ENCODE measurements at regions not wholly inside any gene's neighbourhood (a gene's known extent, or its start where the extent isn't known, plus 50 kb on each side); places are given as distances from the start of the nearest gene placed in this dataset.

- H3K36me3 ChIP-seq (ENCODE audit: low read depth, missing control alignments), result no peaks in the 10 kb centered on the region
- H3K4me3 ChIP-seq, result no peak overlapping the region
- no peak for DNase-seq
- no peaks in the 10 kb centered on the region for H3K27me3 ChIP-seq
- TF ChIP-seq POLR2A (IDR thresholded peaks at IDR 0.05), result no peak
- TF ChIP-seq, protein P1, sequence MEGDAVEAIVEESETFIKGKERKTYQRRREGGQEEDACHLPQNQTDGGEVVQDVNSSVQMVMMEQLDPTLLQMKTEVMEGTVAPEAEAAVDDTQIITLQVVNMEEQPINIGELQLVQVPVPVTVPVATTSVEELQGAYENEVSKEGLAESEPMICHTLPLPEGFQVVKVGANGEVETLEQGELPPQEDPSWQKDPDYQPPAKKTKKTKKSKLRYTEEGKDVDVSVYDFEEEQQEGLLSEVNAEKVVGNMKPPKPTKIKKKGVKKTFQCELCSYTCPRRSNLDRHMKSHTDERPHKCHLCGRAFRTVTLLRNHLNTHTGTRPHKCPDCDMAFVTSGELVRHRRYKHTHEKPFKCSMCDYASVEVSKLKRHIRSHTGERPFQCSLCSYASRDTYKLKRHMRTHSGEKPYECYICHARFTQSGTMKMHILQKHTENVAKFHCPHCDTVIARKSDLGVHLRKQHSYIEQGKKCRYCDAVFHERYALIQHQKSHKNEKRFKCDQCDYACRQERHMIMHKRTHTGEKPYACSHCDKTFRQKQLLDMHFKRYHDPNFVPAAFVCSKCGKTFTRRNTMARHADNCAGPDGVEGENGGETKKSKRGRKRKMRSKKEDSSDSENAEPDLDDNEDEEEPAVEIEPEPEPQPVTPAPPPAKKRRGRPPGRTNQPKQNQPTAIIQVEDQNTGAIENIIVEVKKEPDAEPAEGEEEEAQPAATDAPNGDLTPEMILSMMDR (IDR thresholded peaks at IDR 0.05), result no peak
- no peaks in the 10 kb centered on the region for H3K9me3 ChIP-seq
- WGBS, 2 donors, result 90 to 93% methylated on average over 2 of the region's 2 CpGs
- peaks cover 5% of the 10 kb centered on the region for H3K4me1 ChIP-seq
- intact Hi-C loops (cut with DNase I; ENCODE audit: low total_unique reads), result no loop called here
- H3K27ac ChIP-seq, result no peak overlapping the region
Observed at GRCh38 chr16:59058250-59058649, 324.1 kb upstream of the GOT2 start.

DNA sequence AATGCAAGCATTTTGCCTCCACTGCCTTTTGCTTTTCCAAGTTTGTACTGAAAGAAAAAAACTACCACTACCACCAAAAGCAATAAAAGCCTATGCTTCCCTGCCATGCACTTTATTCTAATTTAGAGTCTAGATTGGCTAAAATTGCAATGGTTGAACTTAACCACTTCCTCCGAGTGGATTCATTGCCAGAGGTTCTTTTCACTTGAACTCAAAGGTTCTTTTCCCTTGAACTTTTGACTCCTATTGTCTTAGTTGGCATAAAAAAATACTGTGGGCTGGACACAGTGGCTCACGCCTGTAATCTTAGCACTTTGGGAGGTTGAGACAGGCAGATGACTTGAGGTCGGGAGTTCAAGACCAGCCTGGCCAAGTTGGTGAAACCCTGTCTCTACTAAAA lies 319.8 kb upstream of the GOT2 start:
- 41 to 50% methylated on average over 3 of the region's 3 CpGs for WGBS, 2 donors
- H3K27me3 ChIP-seq, result no peaks in the 10 kb centered on the region
- DNase-seq, result no peak
- no peaks in the 10 kb centered on the region for H3K9me3 ChIP-seq
- intact Hi-C loops (cut with DNase I; ENCODE audit: low total_unique reads), result no loop called here
- H3K36me3 ChIP-seq (ENCODE audit: low read depth, missing control alignments), result no peaks in the 10 kb centered on the region
- H3K4me1 ChIP-seq, result peaks cover 5% of the 10 kb centered on the region
- peak overlapping the region in 1 of 2 donors; percentile 12 for H3K27ac ChIP-seq
- H3K4me3 ChIP-seq, result no peak overlapping the region
- no peak for TF ChIP-seq POLR2A (IDR thresholded peaks at IDR 0.05)
- TF ChIP-seq, protein P1 (IDR thresholded peaks at IDR 0.05), result no peak

DNA sequence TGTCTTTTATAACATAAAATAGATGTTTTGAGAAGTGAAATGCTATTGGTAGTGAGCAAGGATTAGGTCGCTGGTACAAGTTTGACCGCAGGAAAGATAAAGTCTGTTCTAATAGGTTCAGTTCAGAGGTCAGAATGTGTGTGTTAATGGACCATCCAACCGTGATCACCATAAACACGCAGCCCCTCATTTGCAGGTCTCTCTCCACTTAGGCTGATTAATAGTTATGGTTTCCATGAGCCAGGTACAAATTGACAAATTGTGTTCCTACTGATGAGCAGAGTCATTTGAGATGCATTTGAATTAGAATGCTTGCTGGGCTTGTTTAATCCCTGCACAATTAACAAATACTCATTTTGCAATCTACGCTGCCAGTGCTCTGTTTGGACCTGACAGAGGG lies 318.1 kb upstream of the GOT2 start:
- Histone ChIP-seq H3K36me3 (ENCODE audit: low read depth, missing control alignments) (no peaks in the 10 kb centered on the region), H3K27me3 (no peaks in the 10 kb centered on the region), H3K4me3 (no peak overlapping the region), H3K9me3 (no peaks in the 10 kb centered on the region), H3K4me1 (peaks cover 5% of the 10 kb centered on the region), H3K27ac (no peak overlapping the region)
- TF ChIP-seq, protein P1 (IDR thresholded peaks at IDR 0.05), result no peak
- TF ChIP-seq POLR2A (IDR thresholded peaks at IDR 0.05), result no peak
- intact Hi-C loops (cut with DNase I; ENCODE audit: low total_unique reads), result no loop called here
- 88 to 90% methylated on average over 5 of the region's 5 CpGs for WGBS, 2 donors
- DNase-seq, result no peak

GRCh38 chr16:59048876-59049275 lies 314.8 kb upstream of the GOT2 start:
- Histone ChIP-seq H3K27me3 (no peaks in the 10 kb centered on the region), H3K4me3 (no peak overlapping the region), H3K36me3 (ENCODE audit: low read depth, missing control alignments) (no peaks in the 10 kb centered on the region), H3K27ac (no peak overlapping the region), H3K9me3 (no peaks in the 10 kb centered on the region), H3K4me1 (peaks cover 5% of the 10 kb centered on the region)
- intact Hi-C loops (cut with DNase I; ENCODE audit: low total_unique reads), result no loop called here
- DNase-seq, result no peak
- TF ChIP-seq, protein P1 (IDR thresholded peaks at IDR 0.05), result no peak
- no peak for TF ChIP-seq POLR2A (IDR thresholded peaks at IDR 0.05)
- 49 to 60% methylated on average over 3 of the region's 3 CpGs for WGBS, 2 donors

DNA sequence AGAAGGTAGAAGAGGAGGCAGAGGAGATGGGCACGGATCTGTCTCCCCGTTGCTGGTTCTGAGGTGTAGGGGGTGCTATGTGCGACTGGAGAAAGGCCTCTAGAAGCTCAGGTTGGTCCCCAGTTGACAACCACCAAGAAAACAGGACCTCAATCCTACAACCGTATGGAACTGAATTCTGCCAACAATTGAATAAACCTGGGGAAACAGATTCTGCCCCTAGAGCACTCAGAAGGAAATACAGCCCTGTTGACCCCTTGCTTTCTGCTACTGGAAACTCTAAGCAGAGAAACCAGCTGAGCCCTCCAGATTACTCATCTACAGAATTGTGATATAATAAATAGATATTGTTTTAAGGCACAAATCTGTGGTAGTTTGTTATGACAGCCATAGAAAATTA lies 313.0 kb upstream of the GOT2 start:
- no peak overlapping the region for H3K27ac ChIP-seq
- no peaks in the 10 kb centered on the region for H3K9me3 ChIP-seq
- H3K27me3 ChIP-seq, result no peaks in the 10 kb centered on the region
- intact Hi-C loops (cut with DNase I; ENCODE audit: low total_unique reads), result no loop called here
- WGBS, 2 donors, result 81 to 94% methylated on average over 4 of the region's 4 CpGs
- TF ChIP-seq, protein P1 (IDR thresholded peaks at IDR 0.05), result peak in 1 of 3 experiments; percentile 18
- no peak for TF ChIP-seq POLR2A (IDR thresholded peaks at IDR 0.05)
- no peak for DNase-seq
- no peaks in the 10 kb centered on the region for H3K36me3 ChIP-seq (ENCODE audit: low read depth, missing control alignments)
- H3K4me3 ChIP-seq, result no peak overlapping the region
- no peaks in the 10 kb centered on the region for H3K4me1 ChIP-seq

All from testis (tissue), 2 donors.